ENCODE measurements at regions not wholly inside any gene's neighbourhood (a gene's known extent, or its start where the extent isn't known, plus 50 kb on each side); places are given as distances from the start of the nearest gene placed in this dataset.

GRCh38 chr4:189525304-189525703 is 415.4 kb upstream of the FRG1 start:
- TF ChIP-seq, protein P1, sequence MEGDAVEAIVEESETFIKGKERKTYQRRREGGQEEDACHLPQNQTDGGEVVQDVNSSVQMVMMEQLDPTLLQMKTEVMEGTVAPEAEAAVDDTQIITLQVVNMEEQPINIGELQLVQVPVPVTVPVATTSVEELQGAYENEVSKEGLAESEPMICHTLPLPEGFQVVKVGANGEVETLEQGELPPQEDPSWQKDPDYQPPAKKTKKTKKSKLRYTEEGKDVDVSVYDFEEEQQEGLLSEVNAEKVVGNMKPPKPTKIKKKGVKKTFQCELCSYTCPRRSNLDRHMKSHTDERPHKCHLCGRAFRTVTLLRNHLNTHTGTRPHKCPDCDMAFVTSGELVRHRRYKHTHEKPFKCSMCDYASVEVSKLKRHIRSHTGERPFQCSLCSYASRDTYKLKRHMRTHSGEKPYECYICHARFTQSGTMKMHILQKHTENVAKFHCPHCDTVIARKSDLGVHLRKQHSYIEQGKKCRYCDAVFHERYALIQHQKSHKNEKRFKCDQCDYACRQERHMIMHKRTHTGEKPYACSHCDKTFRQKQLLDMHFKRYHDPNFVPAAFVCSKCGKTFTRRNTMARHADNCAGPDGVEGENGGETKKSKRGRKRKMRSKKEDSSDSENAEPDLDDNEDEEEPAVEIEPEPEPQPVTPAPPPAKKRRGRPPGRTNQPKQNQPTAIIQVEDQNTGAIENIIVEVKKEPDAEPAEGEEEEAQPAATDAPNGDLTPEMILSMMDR (IDR thresholded peaks at IDR 0.05), result no peak
- no peak for TF ChIP-seq POLR2A (IDR thresholded peaks at IDR 0.05)
